Stomach (tissue), 8 donors: ENCODE measurements at regions not wholly inside any gene's neighbourhood (a gene's known extent, or its start where the extent isn't known, plus 50 kb on each side); places are given as distances from the start of the nearest gene placed in this dataset.

Experiments
- DNase-seq, 2 donors: peaks; one replicate each; pipeline versions ENCODE4 v3.0.0 to v3.0.0-alpha.2; 2013 to 2019
- H3K27ac ChIP-seq, 5 donors: fragments of 200-600 bp in 4 of 5; sonication (generic) in 4 of 5; one replicate each; pipeline ENCODE4 v1.5.1; 2013 to 2019; ENCODE audit warnings: mild to moderate bottlenecking in 1 of 5, moderate library complexity in 1 of 5
- H3K27me3 ChIP-seq, 3 donors: fragments of 200-600 bp; sonication (generic); one replicate each; pipeline ENCODE4 v1.5.1; 2017 to 2019; ENCODE audit warnings: mixed run types in 1 of 3
- H3K36me3 ChIP-seq, 4 donors: fragments of 200-600 bp; sonication (generic); 1 replicate in 3 of 4; 2 replicates in 1 of 4; pipeline ENCODE4 v1.5.1; 2016 to 2019
- H3K4me1 ChIP-seq, 4 donors: fragments of 200-600 bp; sonication (generic); one replicate each; pipeline ENCODE4 v1.5.1; 2016 to 2019
- H3K4me3 ChIP-seq, 4 donors: fragments of 200-600 bp; sonication (generic) in 3 of 4; one replicate each; pipeline ENCODE4 v1.5.1; 2016 to 2019; ENCODE audit warnings: mild to moderate bottlenecking in 1 of 4
- H3K9me3 ChIP-seq, 4 donors: fragments of 200-600 bp; sonication (generic); one replicate each; pipeline ENCODE4 v1.5.1; 2016 to 2019
- EP300 ChIP-seq: sonication (generic); formaldehyde crosslinking; IDR thresholded peaks from one replicate; pipeline ENCODE4 v1.6.1; 2017; ENCODE audit warnings: antibody characterized with exemption
- POLR2A ChIP-seq, 4 donors: fragments of 450-650 bp; IDR thresholded peaks; one replicate each; pipeline ENCODE4 v1.6.1; 2016; ENCODE audit warnings: antibody characterized with exemption in 4 of 4, control low read depth in 2 of 4, mild to moderate bottlenecking in 1 of 4, moderate library complexity in 1 of 4
- POLR2AphosphoS5 ChIP-seq, 3 donors: sonication (generic); formaldehyde crosslinking; IDR thresholded peaks; one replicate each; pipeline ENCODE4 v1.6.1; 2016; ENCODE audit warnings: antibody characterized with exemption in 3 of 3
- WGBS, 5 donors: extraction: QIAGEN DNeasy Blood & Tissue Kit in 3 of 5; methylation state at CpG; one replicate each; pipeline versions ENCODE4 v1.1.5 to v1.1.7; 2013 to 2018; 5-methylcytosine and 5-hydroxymethylcytosine counted together
- intact Hi-C: fragments of 100-400 bp; cut with DNase I; formaldehyde crosslinking; loops from one replicate; pipeline ENCODE4 v1.15.1; 2023; ENCODE audit warnings: low total_unique reads
- TF ChIP-seq, protein P1 (sequence below), 7 experiments: fragments of 450-650 bp in 4 of 7; fragments of 200-600 bp in 3 of 7; sonication (generic) in 3 of 7; IDR thresholded peaks; one replicate each; pipeline ENCODE4 v1.5.1; 2016 to 2019; ENCODE audit warnings: antibody characterized with exemption in 7 of 7, control low read depth in 2 of 7, mild to moderate bottlenecking in 1 of 7
- donor health status: healthy with polysubstance abuse.
- donor health status: Bipolar disorder and iron deficiency.
- donor health status: healthy.

DNA sequence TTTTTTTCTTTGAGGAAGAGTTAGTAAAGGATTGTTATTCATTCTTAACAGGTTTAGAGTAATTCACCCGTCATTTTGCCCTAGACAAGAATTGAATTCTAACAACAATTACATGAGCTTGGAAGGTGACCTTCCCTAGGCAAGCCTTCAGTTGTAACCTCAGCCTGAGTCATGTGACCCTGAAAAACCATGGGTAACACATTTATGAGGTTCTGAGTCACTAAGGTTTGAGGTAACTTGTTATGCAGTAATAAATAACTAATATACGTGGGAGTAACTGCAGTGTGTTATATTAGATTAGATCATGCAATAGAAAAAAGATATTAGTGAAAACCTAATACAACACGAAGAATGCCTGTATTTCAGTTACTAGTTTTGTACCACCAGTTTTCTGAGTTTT, 237.6 kb upstream of the NDN start:
- no peaks in the 10 kb centered on the region for H3K36me3 ChIP-seq
- H3K27me3 ChIP-seq: no peaks in the 10 kb centered on the region
- no peak for DNase-seq
- H3K4me3 ChIP-seq: no peak overlapping the region
- WGBS, 5 donors: 66 to 74% (median 69%) methylated on average over 3 of the region's 3 CpGs
- TF ChIP-seq POLR2AphosphoS5 (IDR thresholded peaks at IDR 0.05): no peak
- no peak for TF ChIP-seq POLR2A (IDR thresholded peaks at IDR 0.05)
- TF ChIP-seq, protein P1, sequence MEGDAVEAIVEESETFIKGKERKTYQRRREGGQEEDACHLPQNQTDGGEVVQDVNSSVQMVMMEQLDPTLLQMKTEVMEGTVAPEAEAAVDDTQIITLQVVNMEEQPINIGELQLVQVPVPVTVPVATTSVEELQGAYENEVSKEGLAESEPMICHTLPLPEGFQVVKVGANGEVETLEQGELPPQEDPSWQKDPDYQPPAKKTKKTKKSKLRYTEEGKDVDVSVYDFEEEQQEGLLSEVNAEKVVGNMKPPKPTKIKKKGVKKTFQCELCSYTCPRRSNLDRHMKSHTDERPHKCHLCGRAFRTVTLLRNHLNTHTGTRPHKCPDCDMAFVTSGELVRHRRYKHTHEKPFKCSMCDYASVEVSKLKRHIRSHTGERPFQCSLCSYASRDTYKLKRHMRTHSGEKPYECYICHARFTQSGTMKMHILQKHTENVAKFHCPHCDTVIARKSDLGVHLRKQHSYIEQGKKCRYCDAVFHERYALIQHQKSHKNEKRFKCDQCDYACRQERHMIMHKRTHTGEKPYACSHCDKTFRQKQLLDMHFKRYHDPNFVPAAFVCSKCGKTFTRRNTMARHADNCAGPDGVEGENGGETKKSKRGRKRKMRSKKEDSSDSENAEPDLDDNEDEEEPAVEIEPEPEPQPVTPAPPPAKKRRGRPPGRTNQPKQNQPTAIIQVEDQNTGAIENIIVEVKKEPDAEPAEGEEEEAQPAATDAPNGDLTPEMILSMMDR (IDR thresholded peaks at IDR 0.05): no peak
- no peak overlapping the region for H3K27ac ChIP-seq
- no peaks in the 10 kb centered on the region for H3K4me1 ChIP-seq
- peaks cover 0 to 24% (median 7%) of the 10 kb centered on the region in 4 donors for H3K9me3 ChIP-seq
- intact Hi-C loops: no loop called here

DNA sequence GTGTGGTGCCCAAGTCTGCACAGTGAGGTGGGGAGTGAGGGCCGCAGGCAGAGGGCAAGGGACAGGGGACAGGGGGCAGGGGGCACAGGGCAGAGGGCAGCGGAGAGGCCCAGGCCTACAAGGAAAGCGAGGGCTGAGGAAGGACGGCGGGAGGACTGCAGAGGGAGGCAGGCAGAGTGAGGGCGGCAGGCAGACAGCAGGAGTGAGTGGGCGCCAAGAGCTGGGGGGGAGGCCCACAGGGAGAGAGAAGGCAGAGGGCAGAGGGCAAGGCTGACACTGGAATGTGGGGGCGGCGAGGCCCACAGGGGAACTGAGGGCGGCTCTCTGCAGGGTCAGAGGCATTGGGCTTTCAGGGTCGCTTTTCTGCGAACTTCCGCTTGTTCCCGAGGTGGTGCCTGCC, 267.8 kb upstream of the NDN start:
- TF ChIP-seq POLR2A (IDR thresholded peaks at IDR 0.05): no peak
- no peak for TF ChIP-seq EP300
- no peak for TF ChIP-seq POLR2AphosphoS5 (IDR thresholded peaks at IDR 0.05)
- TF ChIP-seq, protein P1 (IDR thresholded peaks at IDR 0.05): no peak
- WGBS, 5 donors: 81 to 89% (median 83%) methylated on average over 14 of the region's 14 CpGs
- no peak overlapping the region for H3K4me3 ChIP-seq
- no peaks in the 10 kb centered on the region for H3K36me3 ChIP-seq
- no peak overlapping the region for H3K27ac ChIP-seq
- no peaks in the 10 kb centered on the region for H3K4me1 ChIP-seq
- peaks cover 0 to 12% (median 2%) of the 10 kb centered on the region in 4 donors for H3K9me3 ChIP-seq
- DNase-seq: no peak
- intact Hi-C loops: no loop called here
- no peaks in the 10 kb centered on the region for H3K27me3 ChIP-seq

DNA sequence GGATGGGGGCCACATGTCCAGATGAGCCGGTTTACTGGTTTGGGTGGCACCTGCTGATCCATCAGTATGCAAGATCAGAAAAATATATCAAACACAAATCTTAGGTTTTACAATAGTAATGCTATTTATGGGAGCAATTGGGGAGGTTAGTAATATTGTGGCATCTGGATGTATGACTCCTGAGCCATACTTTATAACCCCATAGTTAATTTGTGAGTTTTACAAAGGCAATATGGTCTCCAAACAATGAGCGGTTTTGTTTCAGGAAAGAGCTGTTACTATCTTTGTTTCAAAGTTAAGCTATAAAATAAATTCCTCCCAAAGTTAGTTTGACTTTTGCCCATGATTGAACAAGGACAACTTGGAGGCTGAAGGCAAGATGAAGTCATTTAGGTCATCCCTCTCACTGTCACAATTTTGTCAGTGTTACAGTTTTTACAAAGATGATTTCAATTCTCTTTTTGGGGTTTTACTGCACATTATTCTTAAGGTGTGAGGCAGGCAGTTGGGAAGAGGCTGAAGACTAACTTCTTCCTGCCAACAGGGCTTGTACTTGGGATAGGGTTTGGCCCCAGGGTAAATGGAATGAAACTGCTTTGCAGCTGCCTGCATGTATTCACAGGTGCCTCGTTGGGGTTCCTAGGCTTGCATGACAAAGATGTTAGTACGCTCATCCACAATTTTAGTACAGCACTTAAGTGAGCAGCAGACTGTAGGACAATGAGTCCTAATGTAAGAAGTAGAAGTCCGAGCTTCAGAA, 296.6 kb upstream of the NDN start:
- H3K27ac ChIP-seq: no peak overlapping the region
- H3K9me3 ChIP-seq: peaks cover 0 to 14% (median 9%) of the 10 kb centered on the region in 4 donors
- intact Hi-C loops: no loop called here
- H3K36me3 ChIP-seq: no peaks in the 10 kb centered on the region
- 64 to 71% (median 67%) methylated on average over 5 of the region's 5 CpGs for WGBS, 5 donors
- no peaks in the 10 kb centered on the region for H3K4me1 ChIP-seq
- no peak for TF ChIP-seq POLR2AphosphoS5 (IDR thresholded peaks at IDR 0.05)
- TF ChIP-seq POLR2A (IDR thresholded peaks at IDR 0.05): no peak
- TF ChIP-seq EP300: no peak
- TF ChIP-seq, protein P1 (IDR thresholded peaks at IDR 0.05): no peak
- no peak overlapping the region for H3K4me3 ChIP-seq
- no peaks in the 10 kb centered on the region for H3K27me3 ChIP-seq
- DNase-seq: no peak

DNA sequence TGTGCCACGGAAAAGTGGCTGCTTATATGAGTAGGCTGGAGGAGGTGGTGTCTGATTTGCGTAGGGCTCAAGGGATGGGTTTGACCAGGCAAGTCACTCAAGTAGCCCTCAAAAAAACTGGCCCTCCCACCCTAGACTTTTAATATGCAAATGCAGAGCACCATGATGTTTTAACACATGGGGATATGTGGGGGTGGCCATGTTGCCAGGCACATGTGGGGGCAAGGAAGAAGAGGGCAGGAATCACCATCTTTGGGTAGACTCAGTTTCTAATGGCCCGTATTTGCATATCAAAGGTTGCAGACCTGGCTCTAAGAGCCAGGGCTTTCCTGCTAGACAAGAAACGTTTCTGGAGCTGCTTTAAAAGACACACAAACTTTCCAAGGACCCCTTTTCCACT, 307.2 kb upstream of the NDN start:
- Histone ChIP-seq H3K9me3 (peaks cover 7 to 57% (median 27%) of the 10 kb centered on the region in 4 donors), H3K4me1 (no peaks in the 10 kb centered on the region), H3K27me3 (no peaks in the 10 kb centered on the region), H3K27ac (no peak overlapping the region), H3K4me3 (no peak overlapping the region), H3K36me3 (no peaks in the 10 kb centered on the region)
- no peak for DNase-seq
- 68 to 74% (median 70%) methylated on average over 4 of the region's 4 CpGs for WGBS, 5 donors
- TF ChIP-seq, protein P1 (IDR thresholded peaks at IDR 0.05): no peak
- TF ChIP-seq POLR2AphosphoS5 (IDR thresholded peaks at IDR 0.05) (no peak), EP300 (no peak), POLR2A (IDR thresholded peaks at IDR 0.05) (no peak)
- intact Hi-C loops: no loop called here
